ENCODE measurements at regions not wholly inside any gene's neighbourhood (a gene's known extent, or its start where the extent isn't known, plus 50 kb on each side); places are given as distances from the start of the nearest gene placed in this dataset.
A peak's percentile ranks its signal among the peaks of the same experiment; 100 is the strongest.

DNA sequence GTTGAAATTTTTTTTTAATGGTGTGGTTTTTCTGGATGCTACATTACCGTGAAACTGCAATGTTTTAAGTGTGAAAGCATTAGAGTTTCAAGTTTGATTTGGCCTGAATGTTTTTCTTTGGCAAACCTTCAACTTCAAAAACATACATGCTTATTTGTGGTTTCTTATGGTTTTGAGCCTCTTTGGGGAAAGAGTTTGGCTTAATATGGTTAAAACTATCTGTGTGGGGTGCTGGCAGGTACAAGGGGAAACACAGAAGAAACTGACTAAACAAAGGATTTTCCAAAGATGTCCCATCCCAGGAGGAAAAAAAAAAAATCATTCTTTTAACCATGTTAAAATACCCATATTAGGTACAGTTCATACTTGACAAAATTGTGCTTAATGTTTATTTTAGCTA, 121.1 kb downstream of the HGF start:
- no peak for DNase-seq (ENCODE audit: low read depth)

DNA sequence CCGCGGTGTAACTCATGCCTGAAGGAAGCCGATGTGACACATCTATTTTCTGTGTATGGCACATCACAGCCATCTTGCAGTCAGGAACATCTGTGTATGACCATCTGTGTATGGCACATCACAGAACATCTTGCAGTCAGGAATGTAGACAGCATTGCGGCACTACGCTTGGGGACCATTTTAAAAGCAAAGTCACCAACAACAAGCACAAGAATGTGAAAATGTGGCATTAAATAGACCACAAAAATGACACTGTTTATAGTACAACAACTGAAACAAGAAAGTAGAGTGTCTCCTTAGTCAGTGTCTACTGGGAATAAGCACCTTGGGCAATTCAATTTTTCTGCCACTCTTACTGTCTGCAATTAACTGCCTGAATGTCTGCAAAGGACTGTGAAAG, 124.4 kb downstream of the HGF start:
- DNase-seq (ENCODE audit: low read depth) = no peak

DNA sequence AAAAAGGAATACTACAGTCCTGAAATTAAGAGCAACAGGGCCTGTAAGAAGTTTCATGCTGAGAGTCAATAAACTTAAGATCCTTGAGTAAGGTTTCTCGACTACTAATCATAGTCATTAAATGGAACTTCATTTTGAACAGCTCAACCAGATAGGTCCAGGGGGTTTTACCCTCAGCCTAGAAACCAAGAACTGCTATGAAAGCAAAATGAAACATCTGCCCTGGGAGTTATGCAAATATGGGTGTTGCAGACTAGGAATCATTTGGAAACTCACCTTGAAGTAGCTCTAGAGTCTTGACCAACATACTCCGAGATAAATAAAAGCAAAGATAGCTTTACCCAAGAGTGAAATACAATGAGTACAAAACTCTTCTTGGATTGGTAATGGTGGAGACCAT, 128.0 kb downstream of the HGF start:
- DNase-seq (ENCODE audit: low read depth) = no peak

DNA sequence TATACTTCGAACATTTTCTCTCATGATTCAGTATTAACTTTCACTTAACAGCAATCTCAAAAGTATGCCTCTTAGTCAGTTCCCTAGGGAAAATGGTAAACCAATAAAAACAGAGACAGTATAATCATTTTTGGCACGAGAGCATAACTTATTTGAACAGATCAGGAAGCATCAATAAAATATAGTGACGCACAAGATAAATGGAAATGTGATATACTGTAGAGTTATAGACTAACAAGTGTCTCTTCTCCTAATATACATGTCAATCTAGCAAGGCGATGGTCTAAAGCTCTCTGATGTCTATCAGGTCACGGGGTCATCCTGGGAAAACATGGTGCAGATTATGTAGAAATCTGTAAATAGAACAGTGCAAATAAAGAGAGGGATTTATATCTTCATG, 131.6 kb downstream of the HGF start:
- no peak for DNase-seq (ENCODE audit: low read depth)

DNA sequence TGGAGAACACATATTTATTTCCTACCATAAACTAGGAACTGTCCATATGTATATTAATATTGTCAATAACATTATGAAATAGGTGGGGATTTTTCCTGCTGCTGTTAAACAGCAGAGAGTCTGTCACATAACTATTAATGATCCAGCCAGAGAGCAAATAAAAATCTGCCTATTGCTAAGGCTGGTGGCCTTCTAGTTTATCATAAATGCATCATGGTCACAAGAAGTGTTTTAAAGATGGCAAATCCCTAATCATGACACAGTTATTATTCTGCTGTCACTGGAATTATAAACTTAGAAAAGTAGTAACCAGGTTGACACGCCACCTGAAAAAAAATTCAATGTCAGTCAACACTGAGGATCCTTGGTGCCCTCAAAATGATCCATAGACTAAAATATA, 132.3 kb downstream of the HGF start:
- no peak for DNase-seq (ENCODE audit: low read depth)

DNA sequence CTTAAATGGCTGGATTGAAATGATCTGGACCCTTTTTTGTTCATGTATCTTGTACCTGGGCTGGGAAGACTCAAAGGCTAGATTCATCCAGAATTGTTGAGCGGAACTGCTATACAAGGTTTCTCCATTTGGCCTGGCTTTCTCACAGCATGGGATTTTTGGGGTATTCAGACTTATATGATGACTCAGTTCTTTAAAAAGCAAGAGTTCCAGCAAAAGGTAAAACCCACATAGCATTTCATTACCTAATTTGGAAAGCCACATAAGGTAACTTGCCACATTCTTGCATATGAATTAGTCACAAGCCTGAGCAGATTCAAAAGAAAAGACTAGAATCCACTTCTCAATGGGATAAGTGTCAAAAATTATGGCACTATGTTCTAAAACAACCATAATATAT, 137.4 kb downstream of the HGF start:
- DNase-seq (ENCODE audit: low read depth) = no peak

DNA sequence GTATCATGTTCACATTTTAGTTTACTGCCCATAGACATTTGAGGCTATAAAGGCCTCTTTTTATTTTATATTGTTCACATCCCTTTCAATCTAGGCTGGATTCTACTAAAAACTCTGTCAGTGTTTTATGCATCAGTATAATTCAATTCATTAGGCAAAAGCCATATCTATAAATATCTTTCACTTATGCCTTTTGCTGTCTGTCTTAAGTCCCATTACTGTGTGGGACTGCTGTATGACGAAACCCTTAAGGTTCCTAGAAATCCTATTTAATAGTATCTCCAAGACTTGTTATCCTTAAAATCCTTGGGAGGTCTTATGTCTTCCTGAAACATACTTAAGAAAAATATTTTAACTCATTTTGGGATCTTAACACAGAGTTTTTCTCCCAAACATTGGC, 139.2 kb downstream of the HGF start:
- DNase-seq (ENCODE audit: low read depth) = no peak

DNA sequence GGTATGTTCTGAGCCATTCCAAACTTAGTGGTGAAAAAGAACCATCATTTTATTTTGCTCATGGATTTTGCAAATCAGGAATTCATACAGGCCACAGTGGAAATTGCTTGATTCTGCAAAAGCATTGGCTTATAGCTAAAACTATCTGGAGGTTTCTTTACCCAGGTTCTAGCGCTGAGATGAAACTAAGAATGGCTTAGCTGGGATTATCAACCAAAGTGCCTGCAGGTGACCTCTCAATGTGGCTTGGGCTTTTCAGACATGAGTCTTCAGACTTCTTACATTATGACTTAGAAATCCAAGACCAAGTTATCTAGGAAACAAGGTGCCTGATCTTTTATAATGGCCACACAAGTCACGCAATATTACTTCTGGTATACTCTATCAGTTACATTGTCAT, 140.1 kb downstream of the HGF start:
- DNase-seq (ENCODE audit: low read depth) = no peak

DNA sequence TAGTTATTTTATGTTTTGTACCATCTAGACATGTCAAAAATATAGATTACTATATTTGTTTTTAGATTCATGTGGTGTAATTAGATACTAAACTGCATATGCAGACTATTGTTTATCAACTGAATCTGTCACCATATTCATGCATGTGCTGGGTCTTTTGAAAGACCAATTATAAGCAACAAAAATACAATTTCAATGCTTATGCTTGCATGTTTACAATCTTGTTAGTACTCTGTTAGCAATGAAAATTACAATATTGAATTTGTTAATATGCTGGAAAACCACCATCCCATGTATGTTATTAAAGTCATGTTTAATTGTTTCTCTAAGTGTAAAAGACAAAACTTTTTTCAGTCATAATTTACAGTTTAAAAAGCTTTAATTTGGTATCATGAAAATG, 140.9 kb downstream of the HGF start:
- DNase-seq (ENCODE audit: low read depth) = no peak

DNA sequence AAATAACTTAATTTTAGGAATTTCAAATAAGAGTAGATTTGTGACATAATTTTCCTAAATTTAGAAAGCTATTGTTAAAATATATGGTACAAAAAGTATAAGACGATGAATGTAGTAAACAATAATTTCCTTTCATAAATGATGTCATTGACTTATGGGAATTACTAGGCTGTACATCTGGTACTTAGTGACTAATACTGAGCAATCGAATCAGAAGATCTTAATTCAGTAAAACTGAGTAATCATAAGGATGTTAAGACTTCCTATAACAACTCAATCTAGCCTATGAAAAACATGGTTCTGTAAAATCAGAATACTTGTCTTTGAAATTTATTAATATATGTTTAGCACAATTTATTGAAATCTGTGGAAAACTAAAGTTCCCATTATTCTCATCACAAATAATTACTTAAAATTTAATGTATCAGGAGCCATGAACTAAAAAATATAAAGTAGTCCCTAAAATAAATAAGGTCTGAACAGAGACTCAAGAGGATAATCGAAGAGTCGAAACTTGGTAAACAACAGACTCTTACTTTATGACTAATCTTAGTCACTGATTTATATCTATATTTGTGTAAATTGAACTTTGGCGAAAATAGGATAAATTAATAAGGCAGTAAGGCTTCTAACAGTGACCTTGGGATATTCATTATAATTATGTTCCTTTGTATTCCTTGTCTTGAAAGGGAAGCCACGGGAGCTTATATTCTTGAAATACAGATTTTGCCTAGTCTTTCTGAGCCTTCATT, 142.1 kb downstream of the HGF start:
- DNase-seq (ENCODE audit: low read depth) = peak; percentile 47

DNA sequence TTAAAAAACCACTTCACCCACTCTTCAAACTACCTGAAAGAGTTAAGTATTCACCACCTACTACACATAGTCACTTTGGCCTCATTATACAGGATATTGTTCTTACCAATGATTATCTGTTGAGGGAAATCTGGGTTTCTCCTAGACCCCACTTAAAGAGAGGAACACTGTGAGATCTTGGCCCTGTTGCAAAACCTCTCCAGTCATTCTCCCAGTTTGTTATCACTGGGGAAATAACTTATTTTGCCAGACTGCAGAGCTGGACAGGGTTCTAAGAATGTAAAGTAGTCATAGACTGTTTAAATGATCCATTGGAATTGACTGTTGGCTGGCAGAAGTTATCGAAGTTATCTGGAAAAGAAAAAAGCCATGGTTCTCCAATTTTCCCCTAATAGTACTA, 143.8 kb downstream of the HGF start:
- no peak for DNase-seq (ENCODE audit: low read depth)

DNA sequence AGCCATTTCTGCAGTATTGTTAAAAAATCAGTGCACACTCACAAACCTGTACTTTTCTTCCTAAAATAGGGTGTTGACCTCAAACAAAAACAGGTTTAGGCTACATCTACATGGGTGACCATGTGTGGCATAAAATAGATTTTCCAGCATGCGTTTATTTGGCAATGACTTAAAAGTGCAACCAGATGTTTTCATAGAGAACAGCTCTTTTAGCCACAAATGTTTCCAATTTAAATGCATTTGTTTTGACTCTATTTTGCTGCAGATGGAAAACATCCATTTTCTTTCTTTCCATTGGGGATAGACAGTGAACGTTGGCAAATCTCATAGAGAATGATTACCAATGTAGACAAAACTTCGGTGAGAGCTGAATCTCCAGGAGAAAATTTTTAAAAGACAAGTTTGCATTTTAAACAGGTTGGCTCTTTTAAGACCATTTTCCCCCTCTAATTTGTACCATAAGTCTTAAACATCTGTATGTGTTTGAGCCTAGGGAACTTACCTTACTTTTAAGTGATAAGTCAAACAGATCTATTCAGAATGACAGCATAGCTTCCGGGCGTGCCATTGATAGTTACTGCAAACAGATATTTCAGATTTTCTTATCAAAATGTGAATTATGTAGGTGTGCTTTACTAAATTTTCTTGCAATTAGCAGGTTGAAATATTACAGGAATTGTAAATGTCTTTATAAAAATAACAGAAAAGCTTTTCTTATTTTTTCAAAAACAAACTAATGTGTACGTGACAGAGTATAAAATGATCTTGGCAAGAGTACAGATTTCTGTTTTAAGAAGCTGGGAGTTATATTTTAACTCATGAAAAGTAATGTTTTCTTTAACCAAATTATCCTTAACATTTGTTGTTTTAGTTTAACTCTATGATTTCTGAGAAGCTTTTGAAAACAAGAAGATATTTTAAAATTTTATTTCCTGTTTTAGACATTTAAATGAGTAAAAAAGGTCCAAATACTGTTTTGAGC, 144.9 kb downstream of the HGF start:
- DNase-seq (ENCODE audit: low read depth) = no peak

DNA sequence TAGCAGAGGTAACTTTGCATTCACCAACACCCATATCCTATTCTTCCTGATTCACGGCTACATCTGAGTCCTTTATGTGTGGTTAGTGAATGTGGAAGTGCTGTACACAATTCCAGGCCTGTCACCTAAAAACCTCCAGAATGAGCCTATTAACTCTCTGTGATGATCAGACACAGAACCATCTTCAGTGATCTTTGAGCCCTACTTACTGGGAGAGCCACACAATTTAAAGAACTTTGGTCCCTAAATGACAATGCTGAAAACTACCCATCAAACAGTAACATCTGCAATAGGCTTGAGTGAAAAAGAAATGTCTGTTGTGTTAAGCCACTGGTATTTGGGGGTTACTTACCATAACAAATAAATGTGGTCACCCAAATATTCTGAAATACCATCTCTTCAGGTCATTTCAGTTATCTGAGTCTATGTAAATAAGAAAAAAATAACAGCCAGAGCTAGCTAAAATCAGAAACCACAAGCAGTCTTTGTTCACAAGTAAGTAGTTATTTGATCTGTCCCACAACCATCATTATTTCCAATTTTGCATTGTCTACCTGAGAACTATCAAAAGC, 145.7 kb downstream of the HGF start:
- DNase-seq (ENCODE audit: low read depth) = no peak

DNA sequence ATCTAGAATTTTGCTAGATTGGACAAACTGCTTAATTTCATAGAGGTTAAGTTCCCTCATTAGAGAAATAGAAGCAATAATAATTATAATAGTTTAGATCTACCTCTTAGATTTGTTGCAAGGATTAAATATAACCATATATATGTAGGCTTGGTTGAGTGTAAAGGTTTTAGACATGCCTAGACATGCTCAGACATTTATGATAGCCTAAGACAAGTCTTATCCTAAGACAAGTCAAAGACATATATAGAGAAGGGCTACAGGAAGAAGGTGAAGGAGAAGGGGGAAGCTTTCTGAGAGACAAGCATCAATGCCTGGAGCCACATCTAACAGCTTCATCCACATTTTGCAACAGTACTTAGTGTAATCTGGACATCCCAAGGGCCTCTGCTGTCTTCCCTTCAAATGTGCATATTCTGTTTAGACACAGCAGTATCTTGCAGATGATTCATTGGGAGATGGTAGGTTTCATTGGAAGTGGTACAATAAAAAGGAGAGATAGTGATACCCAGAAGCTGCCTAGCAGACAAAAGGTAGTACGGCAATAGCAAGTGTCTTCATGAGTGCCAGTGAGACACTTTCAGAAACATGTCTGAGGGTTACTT, 146.5 kb downstream of the HGF start:
- no peak for DNase-seq (ENCODE audit: low read depth)

DNA sequence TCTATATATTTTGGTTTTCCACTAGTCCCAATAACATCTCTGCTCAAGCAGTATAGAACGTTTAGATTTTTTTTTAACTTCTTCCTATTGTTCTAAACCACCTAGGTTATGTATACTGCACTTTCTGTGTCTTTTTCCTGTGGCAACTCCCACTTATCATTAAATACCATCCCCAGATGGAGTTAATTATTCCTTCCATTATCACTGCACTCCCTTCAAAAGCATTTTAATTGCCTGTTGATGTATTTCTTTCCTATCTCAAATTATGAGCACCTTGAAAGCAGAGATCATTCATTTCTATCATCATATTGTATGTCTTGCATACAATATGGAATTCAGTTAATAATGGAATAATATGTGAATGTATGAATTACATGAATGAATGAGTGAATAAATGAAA, 148.0 kb downstream of the HGF start:
- DNase-seq (ENCODE audit: low read depth) = no peak

DNA sequence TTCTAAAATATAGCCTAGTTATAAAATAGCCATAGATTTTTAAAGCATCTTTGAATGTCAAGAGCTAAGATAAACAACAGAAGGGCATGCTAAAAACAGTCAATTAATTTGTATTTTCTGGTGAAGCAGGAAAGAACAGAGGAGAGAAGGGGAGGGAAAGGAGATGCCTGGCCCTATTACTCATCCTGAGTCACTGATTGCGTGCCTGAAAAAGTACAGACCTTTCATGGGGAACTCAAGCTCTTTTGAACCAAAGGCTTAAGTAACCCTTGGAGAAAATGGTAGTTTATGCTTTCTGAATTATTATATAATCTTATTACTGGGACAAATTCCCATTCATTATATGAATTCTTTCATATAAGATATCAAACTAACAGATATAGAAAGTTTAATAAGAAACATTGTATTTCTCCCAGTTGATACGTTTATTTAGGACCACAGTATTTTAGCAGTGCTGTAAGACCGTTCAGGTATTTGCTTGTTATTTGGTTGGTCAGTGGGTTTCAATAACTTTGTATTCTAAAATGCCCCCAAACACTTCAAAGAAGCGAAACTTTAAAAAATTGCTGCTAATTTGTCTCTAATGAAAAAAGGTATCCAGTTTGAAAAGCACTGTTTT, 151.3 kb downstream of the HGF start:
- DNase-seq (ENCODE audit: low read depth) = no peak

DNA sequence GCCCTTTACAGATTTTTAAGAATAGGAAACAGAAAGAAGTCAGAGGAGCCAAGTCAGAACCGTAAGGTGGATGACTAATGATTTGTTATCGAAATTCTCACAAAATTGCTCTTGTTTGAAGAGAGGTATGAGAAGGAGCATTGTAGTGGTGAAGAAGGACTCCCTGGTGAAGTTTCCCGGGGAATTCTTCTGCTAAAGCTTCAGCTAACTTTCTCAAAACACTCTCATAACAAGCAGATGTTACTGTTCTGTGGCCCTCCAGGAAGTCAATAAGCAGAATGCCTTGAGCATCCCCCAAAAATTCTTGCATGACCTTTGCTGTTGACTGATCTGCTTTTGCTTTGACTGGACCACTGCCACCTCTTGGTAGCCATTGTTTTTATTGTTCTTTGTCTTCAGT, 152.9 kb downstream of the HGF start:
- no peak for DNase-seq (ENCODE audit: low read depth)

DNA sequence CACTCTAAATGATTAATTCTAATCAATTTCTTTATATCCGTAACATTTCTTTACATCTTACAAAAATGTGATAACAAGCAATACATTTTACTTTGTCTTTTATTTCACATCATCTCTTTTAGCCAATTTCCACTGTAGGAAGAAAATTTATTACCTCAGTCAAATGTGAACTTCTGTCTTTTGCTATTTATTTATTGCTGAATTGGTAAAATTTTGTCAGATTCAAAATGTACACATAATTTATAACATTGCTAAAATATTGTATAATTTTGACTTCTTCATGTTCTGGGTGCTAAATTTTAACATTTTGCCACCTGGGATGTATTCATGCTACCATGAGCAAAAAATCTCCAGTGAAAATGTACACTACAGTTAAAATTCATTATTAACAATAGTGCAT, 158.0 kb downstream of the HGF start:
- no peak for DNase-seq (ENCODE audit: low read depth)

DNA sequence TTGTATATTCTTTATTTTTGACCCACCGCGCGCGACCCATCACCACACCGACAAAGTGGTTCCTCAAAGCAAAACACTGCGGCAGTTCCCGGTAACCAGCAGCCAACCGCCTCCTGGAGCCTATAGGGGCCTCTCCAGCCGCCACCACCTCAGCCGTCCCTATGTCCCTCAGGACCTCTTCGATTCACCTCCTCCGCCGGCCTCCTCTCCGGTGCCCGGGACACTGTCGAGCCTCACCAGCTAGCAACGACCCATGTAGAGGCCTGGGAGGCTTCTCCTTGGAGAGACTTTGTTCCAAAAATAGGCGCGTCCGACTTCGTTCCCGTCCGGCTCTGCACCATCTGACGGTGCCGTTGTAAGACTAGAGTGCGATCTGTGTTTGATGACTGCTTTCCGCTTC, 158.8 kb downstream of the HGF start:
- no peak for DNase-seq (ENCODE audit: low read depth)

DNA sequence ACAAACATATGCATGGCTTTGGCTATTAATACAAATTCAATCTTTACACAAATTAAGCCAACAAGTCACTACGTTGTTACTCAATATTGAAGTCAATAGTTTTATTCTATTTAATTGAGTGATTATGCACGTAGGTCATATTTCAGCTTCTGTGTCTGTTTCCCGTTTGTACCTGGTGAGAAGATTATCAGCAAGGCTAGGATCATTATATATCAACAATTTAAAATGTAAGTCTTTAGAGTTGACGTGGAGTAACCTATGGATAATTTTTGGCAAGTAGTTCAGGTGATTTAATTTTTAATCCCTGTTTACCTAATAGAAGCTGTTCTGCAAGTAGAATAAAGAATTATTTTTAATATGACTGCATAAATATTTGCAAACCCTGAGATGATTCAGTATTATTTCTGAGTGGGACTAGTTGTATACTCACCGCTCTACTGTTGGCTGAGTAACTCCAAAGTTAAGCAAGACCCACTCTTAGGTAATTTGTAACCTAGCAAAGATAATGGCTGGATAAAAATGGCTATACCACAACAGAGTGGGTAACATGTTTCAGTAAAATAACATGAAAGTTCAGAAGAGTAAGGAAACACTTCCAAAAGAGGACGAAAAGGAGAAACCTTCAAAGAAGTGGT, 161.0 kb downstream of the HGF start:
- no peak for DNase-seq (ENCODE audit: low read depth)

DNA sequence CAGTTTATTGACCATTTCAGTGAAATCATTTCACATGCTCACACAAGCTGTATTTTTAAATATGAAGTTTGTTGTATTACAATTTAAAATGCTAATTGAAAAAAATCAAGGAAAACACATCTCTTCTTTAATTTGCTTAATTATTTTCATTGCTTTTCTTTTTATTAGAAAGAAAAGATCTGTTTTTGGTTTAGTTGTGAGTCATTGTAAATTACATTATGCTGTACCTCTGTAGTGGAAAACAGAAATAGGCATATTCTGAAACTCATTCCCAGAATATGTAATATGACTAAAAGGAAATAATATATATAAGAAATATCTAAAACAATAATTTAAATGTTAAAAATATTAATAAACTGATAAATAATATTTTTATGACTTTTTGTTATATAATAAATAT, 161.9 kb downstream of the HGF start:
- DNase-seq (ENCODE audit: low read depth) = no peak

All from forelimb muscle (tissue), 1 donor.